SK-N-MC (cell line): ENCODE measurements at regions not wholly inside any gene's neighbourhood (a gene's known extent, or its start where the extent isn't known, plus 50 kb on each side); places are given as distances from the start of the nearest gene placed in this dataset.
"Not testable (repeated sequence)": the region's sequence is repeated elsewhere in the genome, so short reads cannot be mapped to it uniquely, and the experiment has no call there.

Experiments
- DNase-seq: peaks from one replicate; pipeline ENCODE4 v3.0.0-alpha.2; 2011; ENCODE audit warnings: low read depth, low spot score
- H3K27ac ChIP-seq: fragments of 200-600 bp; sonication (generic); 2 replicates; pipeline ENCODE4 v1.5.1; 2016; ENCODE audit warnings: mixed run types
- H3K36me3 ChIP-seq: fragments of 200-600 bp; sonication (generic); 2 replicates; pipeline ENCODE4 v1.6.1; 2017; ENCODE audit warnings: antibody characterized with exemption, low read length, mixed read lengths; ENCODE audit not compliant: insufficient read depth
- H3K4me3 ChIP-seq: fragments of 200-600 bp; sonication (generic); 2 replicates; pipeline ENCODE4 v1.5.1; 2016
- H3K9ac ChIP-seq: fragments of 200-600 bp; sonication (generic); 2 replicates; pipeline ENCODE4 v1.8.0; 2017; ENCODE audit warnings: mixed run types, mixed read lengths; ENCODE audit not compliant: insufficient read length
- H3K9me3 ChIP-seq: fragments of 200-600 bp; sonication (generic); 2 replicates; pipeline ENCODE4 v1.6.1; 2017; ENCODE audit warnings: low read depth, mild to moderate bottlenecking, antibody characterized with exemption, low read length, moderate library complexity, mixed read lengths
- EZH2 ChIP-seq: fragments of 200-600 bp; sonication (generic); IDR thresholded peaks from one replicate; pipeline ENCODE4 v1.6.1; 2017; ENCODE audit warnings: antibody characterized with exemption
- FOXP2 ChIP-seq: optimal IDR thresholded peaks from 2 replicates; pipeline ENCODE3; 2011; ENCODE audit warnings: mild to moderate bottlenecking, moderate library complexity; ENCODE audit not compliant: insufficient read depth; ENCODE audit errors: extremely low read length, control extremely low read depth
- POLR2AphosphoS5 ChIP-seq: IDR thresholded peaks from 2 replicates; pipeline ENCODE4 v1.6.1; 2012; ENCODE audit warnings: mild to moderate bottlenecking, low read depth, low read length, borderline replicate concordance

DNA sequence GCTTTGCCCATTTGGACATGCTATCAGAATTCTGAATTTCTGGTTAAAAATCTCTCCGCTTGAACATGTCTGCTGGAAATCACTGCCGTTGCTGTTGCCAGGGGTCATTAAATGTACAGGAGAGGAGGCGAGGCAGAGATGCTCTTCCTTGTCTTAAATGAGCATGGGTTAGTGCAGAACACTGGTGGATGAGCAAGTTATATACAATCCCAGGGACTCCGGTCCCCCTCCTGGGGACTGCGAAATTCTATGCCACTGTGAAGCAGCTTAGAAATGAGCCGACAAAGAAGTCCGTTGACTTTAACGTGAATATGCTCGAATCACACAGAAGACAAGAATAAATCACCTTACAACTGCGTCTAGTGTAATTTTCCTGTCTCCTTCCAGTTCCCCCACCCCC lies 95.1 kb upstream of the KLHL14 start:
- H3K36me3 ChIP-seq: no peaks in the 10 kb centered on the region
- no peak for DNase-seq
- no peaks in the 10 kb centered on the region for H3K9me3 ChIP-seq
- no peak overlapping the region for H3K27ac ChIP-seq
- no peak overlapping the region for H3K9ac ChIP-seq
- H3K4me3 ChIP-seq: no peak overlapping the region
- TF ChIP-seq EZH2 (no peak), POLR2AphosphoS5 (no peak), FOXP2 (no peak)

DNA sequence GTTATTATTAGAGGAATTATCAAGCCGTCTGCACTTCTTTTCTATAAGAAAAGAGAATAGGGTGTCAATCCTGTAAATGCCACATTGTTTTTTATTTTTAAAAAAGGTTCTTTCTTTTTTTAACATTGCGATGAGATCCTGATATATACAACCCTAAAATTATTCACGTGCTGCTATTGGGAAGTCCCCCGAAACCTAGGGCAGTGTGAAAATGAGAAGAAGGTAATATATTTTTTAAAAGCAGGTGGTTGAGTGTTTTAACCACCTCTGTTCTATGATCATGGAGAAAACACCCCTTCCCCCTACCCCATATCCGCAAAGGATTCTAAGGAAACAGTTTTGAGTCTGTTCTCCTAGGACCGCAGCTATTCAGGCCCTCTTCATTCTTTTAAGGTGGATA lies 94.5 kb upstream of the KLHL14 start:
- Histone ChIP-seq H3K36me3 (no peaks in the 10 kb centered on the region), H3K4me3 (no peak overlapping the region), H3K9me3 (no peaks in the 10 kb centered on the region), H3K9ac (no peak overlapping the region), H3K27ac (no peak overlapping the region)
- TF ChIP-seq FOXP2 (no peak), POLR2AphosphoS5 (no peak), EZH2 (no peak)
- DNase-seq: no peak

DNA sequence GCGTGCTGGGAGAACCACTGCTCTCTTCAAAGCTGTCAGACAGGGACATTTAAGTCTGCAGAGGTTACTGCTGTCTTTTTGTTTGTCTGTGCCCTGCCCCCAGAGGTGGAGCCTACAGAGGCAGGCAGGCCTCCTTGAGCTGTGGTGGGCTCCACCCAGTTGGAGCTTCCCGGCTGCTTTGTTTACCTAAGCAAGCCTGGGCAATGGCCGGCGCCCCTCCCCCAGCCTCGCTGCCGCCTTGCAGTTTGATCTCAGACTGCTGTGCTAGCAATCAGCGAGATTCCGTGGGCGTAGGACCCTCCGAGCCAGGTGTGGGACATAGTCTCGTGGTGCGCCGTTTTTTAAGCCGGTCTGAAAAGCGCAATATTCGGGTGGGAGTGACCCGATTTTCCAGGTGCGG lies 89.2 kb upstream of the KLHL14 start:
- H3K36me3 ChIP-seq, H3K9me3 ChIP-seq, H3K27ac ChIP-seq, H3K9ac ChIP-seq, DNase-seq, H3K4me3 ChIP-seq: not testable (repeated sequence)

DNA sequence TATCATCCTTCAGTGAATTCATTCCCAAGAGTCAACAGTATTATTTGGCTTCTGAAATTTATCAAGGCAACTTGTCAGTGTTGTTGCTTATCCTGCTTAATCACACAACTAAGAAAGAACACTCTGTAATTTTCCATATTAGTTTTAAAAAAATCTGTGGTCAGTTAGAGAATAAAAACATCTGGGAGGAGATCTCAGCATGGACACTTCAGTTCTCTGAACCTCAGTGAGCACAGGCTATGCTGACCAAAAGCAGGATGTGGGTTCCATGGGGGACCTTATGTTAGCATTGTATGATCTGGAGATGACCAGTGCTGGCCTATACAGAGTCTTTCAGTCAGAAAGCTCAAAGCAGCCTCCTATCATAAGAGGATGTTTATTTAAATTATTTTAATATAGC lies 79.1 kb upstream of the KLHL14 start:
- Histone ChIP-seq H3K36me3 (no peaks in the 10 kb centered on the region), H3K27ac (no peak overlapping the region), H3K9ac (no peak overlapping the region), H3K4me3 (no peak overlapping the region), H3K9me3 (no peaks in the 10 kb centered on the region)
- no peak for TF ChIP-seq POLR2AphosphoS5
- TF ChIP-seq EZH2: no peak
- TF ChIP-seq FOXP2: no peak
- no peak for DNase-seq

DNA sequence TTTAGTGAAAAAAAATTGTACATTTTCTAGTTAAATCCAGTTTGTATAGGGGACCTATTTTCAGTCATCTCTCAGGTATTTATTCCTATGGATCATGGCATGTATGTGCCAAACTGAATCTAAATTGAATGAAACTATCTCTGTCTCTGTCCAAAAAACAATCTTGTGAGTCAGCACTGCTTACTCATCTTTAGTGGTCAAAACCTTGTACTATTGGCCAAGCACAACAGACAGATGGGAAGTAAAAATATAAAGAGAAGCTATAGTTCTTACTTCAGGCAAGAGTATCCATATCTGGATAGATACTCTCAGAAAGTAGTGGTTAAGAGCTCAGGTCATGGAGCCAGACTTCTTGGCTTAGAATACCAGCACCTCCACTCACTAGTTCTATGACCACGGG lies 76.0 kb upstream of the KLHL14 start:
- no peak overlapping the region for H3K4me3 ChIP-seq
- no peaks in the 10 kb centered on the region for H3K36me3 ChIP-seq
- H3K9ac ChIP-seq: no peak overlapping the region
- H3K9me3 ChIP-seq: no peaks in the 10 kb centered on the region
- no peak for DNase-seq
- H3K27ac ChIP-seq: no peak overlapping the region
- TF ChIP-seq POLR2AphosphoS5 (no peak), FOXP2 (no peak), EZH2 (no peak)

DNA sequence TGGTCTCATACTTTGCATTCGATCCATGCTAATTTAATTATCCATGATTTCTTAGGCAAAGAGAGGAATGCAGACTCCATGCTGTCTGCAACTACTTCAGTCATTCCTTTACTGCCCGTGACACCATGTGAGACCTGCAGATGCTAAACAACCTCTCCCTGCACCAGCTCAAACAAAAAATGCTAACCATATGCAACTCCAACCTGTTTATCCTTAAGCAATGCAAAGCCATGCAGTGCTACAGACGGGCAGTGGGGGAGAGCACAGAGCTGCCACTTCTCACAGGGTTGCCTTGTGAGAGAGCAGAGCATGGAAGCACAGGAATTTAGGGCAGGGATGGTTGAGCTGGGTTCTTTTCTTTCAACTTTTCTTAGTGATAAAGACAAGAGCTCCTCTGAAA lies 74.9 kb upstream of the KLHL14 start:
- Histone ChIP-seq H3K4me3 (peak overlapping the region; percentile 49), H3K36me3 (no peaks in the 10 kb centered on the region), H3K9me3 (no peaks in the 10 kb centered on the region), H3K9ac (peak overlapping the region; percentile 39), H3K27ac (peak overlapping the region; percentile 16; the same call in 1 of the 2 replicates)
- DNase-seq: no peak
- TF ChIP-seq FOXP2 (no peak), EZH2 (no peak), POLR2AphosphoS5 (no peak)

DNA sequence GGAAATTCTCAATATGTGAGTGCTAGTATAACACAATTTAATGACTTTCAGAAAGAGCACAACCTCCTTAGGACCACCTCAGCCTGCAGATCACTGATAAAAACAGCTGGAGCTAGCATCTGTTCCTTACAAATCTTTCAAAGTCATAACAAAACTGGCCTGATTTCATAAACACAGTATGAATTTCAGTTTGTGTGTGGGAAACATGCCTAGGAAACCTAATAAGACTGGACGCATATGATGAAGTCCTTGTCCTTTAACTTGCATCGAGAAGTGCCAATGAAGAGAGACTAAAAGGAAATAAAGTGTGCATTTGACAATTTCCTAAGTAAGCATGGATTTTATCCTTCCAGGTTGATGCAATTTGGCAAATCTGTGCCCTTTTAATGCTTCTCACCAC lies 74.1 kb upstream of the KLHL14 start:
- no peak for TF ChIP-seq POLR2AphosphoS5
- TF ChIP-seq EZH2: no peak
- no peak for TF ChIP-seq FOXP2
- Histone ChIP-seq H3K9me3 (no peaks in the 10 kb centered on the region), H3K9ac (no peak overlapping the region), H3K27ac (0 out of 2 replicates have a peak overlapping the region, but pooled peaks have one; percentile 39), H3K36me3 (no peaks in the 10 kb centered on the region), H3K4me3 (no peak overlapping the region)
- DNase-seq: no peak

DNA sequence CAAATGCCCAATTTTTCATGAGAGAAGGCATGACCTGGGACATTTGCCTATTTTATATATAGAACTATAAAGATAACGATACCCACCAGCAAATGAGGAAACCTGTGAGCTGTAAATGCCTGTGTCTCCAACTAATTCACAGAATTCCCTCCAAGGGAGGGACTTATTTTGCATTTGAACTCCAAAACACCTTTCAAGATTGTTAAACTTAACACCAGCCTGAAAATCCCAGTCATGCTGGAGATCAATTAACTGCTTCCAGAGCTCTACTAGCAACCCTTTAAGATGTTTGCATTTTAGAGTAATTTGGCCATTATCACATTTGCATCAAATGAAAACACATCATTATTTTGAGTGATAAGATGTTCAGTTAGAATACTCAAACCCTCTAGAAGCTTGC lies 68.1 kb upstream of the KLHL14 start:
- H3K9me3 ChIP-seq: no peaks in the 10 kb centered on the region
- H3K27ac ChIP-seq: no peak overlapping the region
- DNase-seq: no peak
- no peak for TF ChIP-seq FOXP2
- TF ChIP-seq EZH2: no peak
- no peak for TF ChIP-seq POLR2AphosphoS5
- no peaks in the 10 kb centered on the region for H3K36me3 ChIP-seq
- H3K4me3 ChIP-seq: no peak overlapping the region
- H3K9ac ChIP-seq: no peak overlapping the region

DNA sequence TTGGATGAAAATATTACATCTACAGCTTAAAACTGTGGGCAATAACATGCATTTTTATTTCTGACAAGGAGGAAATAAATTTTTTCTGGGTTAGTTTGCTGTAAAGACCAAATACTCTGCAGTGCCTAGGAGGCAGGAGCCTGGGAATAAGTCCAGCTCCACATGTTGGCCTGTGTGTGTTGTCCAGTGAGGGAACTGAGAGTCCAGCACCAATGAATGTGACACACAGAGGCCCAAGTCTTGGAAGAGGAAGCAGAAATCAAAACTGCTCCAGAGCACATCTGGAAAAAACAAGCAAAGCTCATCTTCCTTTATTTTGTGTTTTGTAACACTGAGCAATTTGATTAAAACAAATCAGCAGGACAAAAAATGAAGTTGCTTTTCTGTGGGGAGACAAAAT lies 63.1 kb upstream of the KLHL14 start:
- Histone ChIP-seq H3K9ac (no peak overlapping the region), H3K27ac (no peak overlapping the region), H3K4me3 (no peak overlapping the region), H3K36me3 (no peaks in the 10 kb centered on the region), H3K9me3 (no peaks in the 10 kb centered on the region)
- TF ChIP-seq FOXP2: no peak
- no peak for TF ChIP-seq EZH2
- no peak for TF ChIP-seq POLR2AphosphoS5
- no peak for DNase-seq
